ENCODE measurements at regions not wholly inside any gene's neighbourhood (a gene's known extent, or its start where the extent isn't known, plus 50 kb on each side); places are given as distances from the start of the nearest gene placed in this dataset.

- WGBS, 2 donors, result 82 to 83% methylated on average over 6 to 8 of the region's 8 CpGs
- no peak overlapping the region for H3K27ac ChIP-seq
- DNase-seq, result no peak
- ATAC-seq, result no peak
- no peak overlapping the region for H3K4me3 ChIP-seq
- H3K27me3 ChIP-seq, result no peaks in the 10 kb centered on the region
- no peaks in the 10 kb centered on the region for H3K36me3 ChIP-seq (replicated peaks in 1 of 2; ENCODE audit: insufficient read depth in 1 of 2, low read depth in 2 of 2)
- no peaks in the 10 kb centered on the region for H3K9me3 ChIP-seq
- H3K4me1 ChIP-seq, result no peaks in the 10 kb centered on the region
- TF ChIP-seq POLR2A (IDR thresholded peaks at IDR 0.05) (no peak), CTCF (IDR thresholded peaks at IDR 0.05) (no peak)
- intact Hi-C loops (cut with DNase I), result no loop called here
These were observed 144.5 kb downstream of the CYP26B1 start for GRCh38 chr2:72003124-72003523.

DNA sequence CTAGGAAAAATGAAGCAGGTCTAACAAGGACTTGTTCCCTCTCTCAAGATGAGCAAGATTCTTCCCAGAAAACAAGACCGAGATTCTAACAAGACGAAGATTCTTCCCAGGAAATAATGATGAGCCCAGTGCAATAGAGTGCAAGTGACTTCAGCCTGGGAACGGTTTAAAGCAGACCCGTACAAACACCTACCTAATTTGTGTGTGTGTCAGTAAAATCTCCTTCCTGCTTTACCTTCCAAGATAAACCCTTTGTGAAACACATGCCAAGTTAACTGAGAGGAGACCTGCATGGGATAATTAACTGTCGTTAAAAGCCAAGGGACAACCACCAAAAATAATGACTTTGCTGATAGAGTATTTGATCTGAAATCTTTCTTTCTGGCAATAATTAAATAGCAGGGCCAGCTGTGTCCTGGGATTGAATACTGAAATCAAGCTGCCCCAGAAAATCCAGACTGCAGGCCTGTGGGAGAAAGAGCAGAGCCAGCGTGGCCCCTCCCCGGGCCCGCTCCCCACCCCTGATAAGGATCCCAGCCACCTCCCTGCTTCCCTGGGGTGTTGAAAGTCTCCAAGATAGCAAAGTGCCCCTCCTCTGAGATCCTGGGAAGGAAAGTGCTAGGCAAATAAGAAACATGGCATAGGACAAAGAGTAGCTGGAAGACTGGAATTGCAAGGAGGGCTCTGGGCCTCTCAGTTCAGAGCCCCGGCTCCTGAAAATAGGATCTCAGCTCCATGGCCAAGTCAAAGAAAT is 145.5 kb downstream of the CYP26B1 start:
- intact Hi-C loops (cut with DNase I), result no loop called here
- no peak for ATAC-seq
- no peak overlapping the region for H3K27ac ChIP-seq
- no peak for DNase-seq
- no peaks in the 10 kb centered on the region for H3K9me3 ChIP-seq
- H3K27me3 ChIP-seq, result no peaks in the 10 kb centered on the region
- TF ChIP-seq POLR2A (IDR thresholded peaks at IDR 0.05) (no peak), CTCF (IDR thresholded peaks at IDR 0.05) (no peak)
- H3K4me1 ChIP-seq, result no peaks in the 10 kb centered on the region
- no peak overlapping the region for H3K4me3 ChIP-seq
- H3K36me3 ChIP-seq (replicated peaks in 1 of 2; ENCODE audit: insufficient read depth in 1 of 2, low read depth in 2 of 2), result no peaks in the 10 kb centered on the region
- whole genome bisulfite sequencing, 2 donors, result 60 to 64% methylated on average over 9 of the region's 9 CpGs

GRCh38 chr2:72000110-72000509 is 147.6 kb downstream of the CYP26B1 start:
- no peak for DNase-seq
- H3K4me1 ChIP-seq, result no peaks in the 10 kb centered on the region
- H3K27ac ChIP-seq, result no peak overlapping the region
- intact Hi-C loops (cut with DNase I), result no loop called here
- no peak for ATAC-seq
- no peak overlapping the region for H3K4me3 ChIP-seq
- H3K27me3 ChIP-seq, result no peaks in the 10 kb centered on the region
- H3K36me3 ChIP-seq (replicated peaks in 1 of 2; ENCODE audit: insufficient read depth in 1 of 2, low read depth in 2 of 2), result no peaks in the 10 kb centered on the region
- 59 to 61% methylated on average over 7 of the region's 7 CpGs for WGBS, 2 donors
- H3K9me3 ChIP-seq, result no peaks in the 10 kb centered on the region
- TF ChIP-seq CTCF (IDR thresholded peaks at IDR 0.05) (no peak), POLR2A (IDR thresholded peaks at IDR 0.05) (no peak)

- ATAC-seq (no peak), DNase-seq (no peak)
- H3K4me1 ChIP-seq, result no peaks in the 10 kb centered on the region
- intact Hi-C loops (cut with DNase I), result no loop called here
- no peak overlapping the region for H3K4me3 ChIP-seq
- no peaks in the 10 kb centered on the region for H3K36me3 ChIP-seq (replicated peaks in 1 of 2; ENCODE audit: insufficient read depth in 1 of 2, low read depth in 2 of 2)
- no peak overlapping the region for H3K27ac ChIP-seq
- no peaks in the 10 kb centered on the region for H3K9me3 ChIP-seq
- TF ChIP-seq POLR2A (IDR thresholded peaks at IDR 0.05), result no peak
- TF ChIP-seq CTCF (IDR thresholded peaks at IDR 0.05), result no peak
- no peaks in the 10 kb centered on the region for H3K27me3 ChIP-seq
- 71 to 80% methylated on average over 5 of the region's 5 CpGs for WGBS, 2 donors
These were observed 148.1 kb downstream of the CYP26B1 start for GRCh38 chr2:71999580-71999979.

GRCh38 chr2:71997843-71998242 is 149.8 kb downstream of the CYP26B1 start:
- intact Hi-C loops (cut with DNase I), result no loop called here
- Histone ChIP-seq H3K9me3 (no peaks in the 10 kb centered on the region), H3K4me1 (no peaks in the 10 kb centered on the region), H3K27me3 (no peaks in the 10 kb centered on the region), H3K27ac (no peak overlapping the region), H3K36me3 (replicated peaks in 1 of 2; ENCODE audit: insufficient read depth in 1 of 2, low read depth in 2 of 2) (no peaks in the 10 kb centered on the region), H3K4me3 (no peak overlapping the region)
- DNase-seq, result no peak
- ATAC-seq, result no peak
- TF ChIP-seq POLR2A (IDR thresholded peaks at IDR 0.05) (no peak), CTCF (IDR thresholded peaks at IDR 0.05) (no peak)
